OCI-LY7 (cell line): ENCODE measurements at regions not wholly inside any gene's neighbourhood (a gene's known extent, or its start where the extent isn't known, plus 50 kb on each side); places are given as distances from the start of the nearest gene placed in this dataset.

Source experiments
- BruUV-seq: library from RNA; stranded (reverse); fragments of 400-500 nt; replicated peaks from 2 replicates; lab custom pipeline; 2021; lab: Mats Ljungman, UMichigan
- CTCF ChIA-PET: fragments of 300-600 bp; sonication (Branson Sonifier 250); formaldehyde crosslinking; loops from one replicate; lab custom pipeline; 2022; ENCODE audit warnings: antibody characterized with exemption; ENCODE audit not compliant: unreplicated experiment; lab: Charles Lee
- POLR2A ChIA-PET: fragments of 300-600 bp; sonication (Branson Sonifier 250); formaldehyde crosslinking; loops from one replicate; lab custom pipeline; 2022; ENCODE audit warnings: antibody characterized with exemption; lab: Charles Lee
- DNase-seq: peaks from one replicate; pipeline ENCODE4 v3.0.0-alpha.2; 2015; ENCODE audit warnings: low spot score
- H2AFZ ChIP-seq: fragments of 200-600 bp; sonication (generic), shearing (Covaris generic); 2 replicates; pipeline ENCODE4 v1.6.1; 2014; ENCODE audit warnings: mild to moderate bottlenecking, antibody characterized with exemption, low read length, moderate library complexity
- H3K27ac ChIP-seq: fragments of 200-600 bp; sonication (generic); 2 replicates; pipeline ENCODE4 v1.5.1; 2014; ENCODE audit warnings: mixed run types, low read depth, mild to moderate bottlenecking, moderate library complexity, low read length, inconsistent platforms; ENCODE audit not compliant: poor library complexity, severe bottlenecking
- H3K36me3 ChIP-seq: fragments of 200-600 bp; sonication (generic); 2 replicates; pipeline ENCODE4 v1.6.1; 2014; ENCODE audit warnings: mild to moderate bottlenecking, antibody characterized with exemption, low read length, moderate library complexity, mixed read lengths; ENCODE audit not compliant: insufficient read depth
- H3K4me1 ChIP-seq: fragments of 200-600 bp; sonication (generic); 2 replicates; pipeline ENCODE4 v1.5.1; 2014; ENCODE audit warnings: mild to moderate bottlenecking, low read length; ENCODE audit not compliant: insufficient read depth, poor library complexity, severe bottlenecking
- H3K4me2 ChIP-seq: fragments of 200-600 bp; sonication (generic); 2 replicates; pipeline ENCODE4 v1.6.1; 2014; ENCODE audit warnings: mild to moderate bottlenecking, low read length
- H3K4me3 ChIP-seq: fragments of 200-600 bp; sonication (generic); 2 replicates; pipeline ENCODE4 v1.5.1; 2014; ENCODE audit warnings: mild to moderate bottlenecking, low read depth, low read length; ENCODE audit not compliant: poor library complexity, severe bottlenecking
- H3K79me2 ChIP-seq: fragments of 200-600 bp; sonication (generic); 2 replicates; pipeline ENCODE4 v1.6.1; 2016; ENCODE audit warnings: low read depth, mild to moderate bottlenecking, low read length, moderate library complexity, mixed read lengths; ENCODE audit not compliant: insufficient read depth
- H3K9me2 ChIP-seq: fragments of 200-600 bp; sonication (generic); 2 replicates; pipeline ENCODE4 v1.6.1; 2016; ENCODE audit warnings: mild to moderate bottlenecking, low read length, mixed read lengths; ENCODE audit not compliant: insufficient read depth
- H3K9me3 ChIP-seq: fragments of 200-600 bp; sonication (generic); 2 replicates; pipeline ENCODE4 v1.6.1; 2014; ENCODE audit warnings: mild to moderate bottlenecking, mixed run types, low read length, mixed read lengths
- H4K20me1 ChIP-seq: fragments of 200-600 bp; sonication (generic); 2 replicates; pipeline ENCODE4 v1.6.1; 2014; ENCODE audit warnings: mild to moderate bottlenecking, antibody characterized with exemption, low read length, moderate library complexity, mixed read lengths; ENCODE audit not compliant: insufficient read depth
- EZH2phosphoT487 ChIP-seq: fragments of 200-600 bp; sonication (generic); IDR thresholded peaks from 2 replicates; pipeline ENCODE4 v1.6.1; 2018; ENCODE audit warnings: low read depth, borderline replicate concordance, mild to moderate bottlenecking, mixed run types, antibody characterized with exemption, low read length, moderate library complexity, mixed read lengths
- intact Hi-C: fragments of 100-400 bp; cut with micrococcal nuclease; formaldehyde crosslinking; loops from one replicate; pipeline ENCODE4 v1.10.0; 2022; ENCODE audit not compliant: unreplicated experiment
- TF ChIP-seq, protein P1 (sequence below): fragments of 200-600 bp; sonication (generic); conservative IDR thresholded peaks from 2 replicates; pipeline ENCODE4 v1.5.1; 2014; ENCODE audit warnings: mild to moderate bottlenecking, antibody characterized with exemption, low read length, moderate library complexity, mixed read lengths

DNA sequence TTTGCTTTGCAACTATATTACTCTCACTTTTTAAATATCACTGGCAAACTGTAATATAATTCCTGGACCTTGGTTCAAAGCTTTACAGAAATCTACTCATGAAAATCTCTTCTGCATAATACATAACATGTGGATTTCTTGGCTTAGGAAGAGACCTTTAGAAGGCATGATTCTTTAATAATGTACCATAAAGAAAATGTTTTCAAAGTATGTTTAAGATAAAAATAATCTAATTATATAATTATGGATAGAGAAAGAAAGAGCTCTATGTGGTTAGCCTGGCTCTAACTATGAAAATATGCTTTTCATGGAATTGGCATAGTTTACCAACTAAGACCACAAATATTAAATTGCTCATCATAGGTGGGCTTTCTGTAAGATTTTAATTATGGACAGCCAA lies 817.8 kb downstream of the TLE1 start:
- H4K20me1 ChIP-seq = no peaks in the 10 kb centered on the region
- H2AFZ ChIP-seq = no peak overlapping the region
- H3K4me2 ChIP-seq = no peak overlapping the region
- H3K27ac ChIP-seq = no peak overlapping the region
- CTCF ChIA-PET = no interaction called here
- no peak for DNase-seq
- no TSS peak for BruUV-seq
- POLR2A ChIA-PET = no interaction called here
- TF ChIP-seq, protein P1, sequence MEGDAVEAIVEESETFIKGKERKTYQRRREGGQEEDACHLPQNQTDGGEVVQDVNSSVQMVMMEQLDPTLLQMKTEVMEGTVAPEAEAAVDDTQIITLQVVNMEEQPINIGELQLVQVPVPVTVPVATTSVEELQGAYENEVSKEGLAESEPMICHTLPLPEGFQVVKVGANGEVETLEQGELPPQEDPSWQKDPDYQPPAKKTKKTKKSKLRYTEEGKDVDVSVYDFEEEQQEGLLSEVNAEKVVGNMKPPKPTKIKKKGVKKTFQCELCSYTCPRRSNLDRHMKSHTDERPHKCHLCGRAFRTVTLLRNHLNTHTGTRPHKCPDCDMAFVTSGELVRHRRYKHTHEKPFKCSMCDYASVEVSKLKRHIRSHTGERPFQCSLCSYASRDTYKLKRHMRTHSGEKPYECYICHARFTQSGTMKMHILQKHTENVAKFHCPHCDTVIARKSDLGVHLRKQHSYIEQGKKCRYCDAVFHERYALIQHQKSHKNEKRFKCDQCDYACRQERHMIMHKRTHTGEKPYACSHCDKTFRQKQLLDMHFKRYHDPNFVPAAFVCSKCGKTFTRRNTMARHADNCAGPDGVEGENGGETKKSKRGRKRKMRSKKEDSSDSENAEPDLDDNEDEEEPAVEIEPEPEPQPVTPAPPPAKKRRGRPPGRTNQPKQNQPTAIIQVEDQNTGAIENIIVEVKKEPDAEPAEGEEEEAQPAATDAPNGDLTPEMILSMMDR = no peak
- no peak for TF ChIP-seq EZH2phosphoT487
- no peaks in the 10 kb centered on the region for H3K79me2 ChIP-seq
- no peaks in the 10 kb centered on the region for H3K9me3 ChIP-seq
- no peaks in the 10 kb centered on the region for H3K9me2 ChIP-seq
- intact Hi-C loops = no loop called here
- no peaks in the 10 kb centered on the region for H3K4me1 ChIP-seq
- H3K36me3 ChIP-seq = no peaks in the 10 kb centered on the region
- no peak overlapping the region for H3K4me3 ChIP-seq

DNA sequence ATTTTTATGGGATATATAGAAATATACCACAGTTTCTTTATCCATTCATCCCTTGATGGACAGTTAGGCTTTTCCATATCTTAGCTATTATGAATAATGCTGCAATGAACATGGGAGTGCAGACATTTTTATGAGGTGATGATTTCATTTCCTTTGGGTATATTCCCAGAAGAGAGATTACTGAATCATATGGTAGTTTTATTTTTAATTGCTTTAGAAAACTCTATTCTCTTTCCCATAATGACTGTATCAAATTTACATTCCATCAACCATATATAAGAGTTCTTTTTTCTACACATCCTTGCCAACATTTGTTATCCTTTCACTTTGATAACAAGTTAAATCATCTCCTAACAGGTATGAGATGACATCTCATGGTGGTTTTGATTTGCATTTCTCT lies 821.6 kb downstream of the TLE1 start:
- TF ChIP-seq, protein P1 = no peak
- Histone ChIP-seq H2AFZ (no peak overlapping the region), H3K9me2 (no peaks in the 10 kb centered on the region), H3K4me2 (no peak overlapping the region), H3K4me3 (no peak overlapping the region), H3K27ac (no peak overlapping the region), H4K20me1 (no peaks in the 10 kb centered on the region), H3K4me1 (no peaks in the 10 kb centered on the region), H3K36me3 (no peaks in the 10 kb centered on the region), H3K9me3 (no peaks in the 10 kb centered on the region), H3K79me2 (no peaks in the 10 kb centered on the region)
- intact Hi-C loops = no loop called here
- no peak for DNase-seq
- ChIA-PET POLR2A (no interaction called here), CTCF (no interaction called here)
- BruUV-seq = no TSS peak

DNA sequence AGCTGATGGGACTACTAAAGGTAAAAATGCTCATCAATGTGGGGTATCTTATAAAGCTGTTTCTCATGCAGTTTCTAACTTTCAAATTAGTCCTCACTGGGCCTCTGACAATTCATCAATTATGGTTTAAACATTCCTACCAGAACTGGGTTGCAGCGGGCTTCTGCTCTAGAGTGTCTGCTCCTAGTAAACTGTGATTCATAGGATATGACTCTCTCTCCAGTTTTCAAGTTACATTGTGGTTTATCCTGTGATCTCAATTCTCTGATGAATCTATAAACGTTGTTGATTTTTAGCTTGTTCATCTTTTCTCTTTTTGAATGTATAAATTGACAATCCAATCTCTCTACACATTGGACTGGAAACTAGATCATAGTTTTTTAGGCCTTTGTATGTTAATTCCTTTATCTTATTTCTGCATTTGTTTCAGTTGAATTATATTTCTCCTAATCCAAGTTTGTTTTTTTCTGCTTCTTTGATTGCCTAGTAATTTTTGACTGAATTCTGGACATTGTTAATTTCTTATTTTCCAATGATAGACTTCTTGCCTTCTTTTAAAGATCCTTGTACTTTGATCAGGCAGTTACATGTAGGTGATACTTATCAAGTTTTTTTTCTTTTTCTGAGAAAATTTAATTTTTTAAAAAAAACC lies 822.6 kb downstream of the TLE1 start:
- H3K4me3 ChIP-seq = no peak overlapping the region
- H3K9me3 ChIP-seq = no peaks in the 10 kb centered on the region
- H3K27ac ChIP-seq = no peak overlapping the region
- TF ChIP-seq EZH2phosphoT487 = no peak
- TF ChIP-seq, protein P1 = no peak
- no peaks in the 10 kb centered on the region for H3K79me2 ChIP-seq
- no peak overlapping the region for H3K4me2 ChIP-seq
- no peaks in the 10 kb centered on the region for H3K9me2 ChIP-seq
- BruUV-seq = no TSS peak
- intact Hi-C loops = no loop called here
- no peaks in the 10 kb centered on the region for H3K4me1 ChIP-seq
- POLR2A ChIA-PET = no interaction called here
- H4K20me1 ChIP-seq = no peaks in the 10 kb centered on the region
- CTCF ChIA-PET = no interaction called here
- H3K36me3 ChIP-seq = no peaks in the 10 kb centered on the region
- no peak for DNase-seq
- no peak overlapping the region for H2AFZ ChIP-seq
